Embryonic facial prominence (tissue), 1 donor: ENCODE measurements at regions not wholly inside any gene's neighbourhood (a gene's known extent, or its start where the extent isn't known, plus 50 kb on each side); places are given as distances from the start of the nearest gene placed in this dataset.

Experiments
- DNase-seq: peaks from one replicate; pipeline ENCODE4 v3.0.0-alpha.2; 2016; ENCODE audit errors: extremely low spot score

DNA sequence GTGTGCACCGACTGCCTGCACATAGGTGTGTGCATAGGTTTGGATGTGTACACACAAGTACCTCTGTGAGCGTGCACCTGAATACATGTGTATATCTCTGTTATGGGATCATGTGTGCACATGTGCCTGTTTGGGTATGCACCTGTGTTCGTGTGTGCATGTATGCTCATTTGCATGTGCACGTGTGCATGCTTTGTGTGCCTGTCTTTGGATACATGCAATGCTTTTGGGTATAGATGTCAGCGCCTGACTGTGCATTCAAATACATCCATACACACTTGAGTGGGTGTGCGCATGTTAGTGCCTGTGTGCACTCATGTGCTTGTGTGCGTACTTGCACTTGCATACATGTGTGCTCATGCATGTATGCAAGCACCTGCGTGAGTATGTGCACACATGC lies 258.1 kb downstream of the IRX2 start:
- DNase-seq = no peak

DNA sequence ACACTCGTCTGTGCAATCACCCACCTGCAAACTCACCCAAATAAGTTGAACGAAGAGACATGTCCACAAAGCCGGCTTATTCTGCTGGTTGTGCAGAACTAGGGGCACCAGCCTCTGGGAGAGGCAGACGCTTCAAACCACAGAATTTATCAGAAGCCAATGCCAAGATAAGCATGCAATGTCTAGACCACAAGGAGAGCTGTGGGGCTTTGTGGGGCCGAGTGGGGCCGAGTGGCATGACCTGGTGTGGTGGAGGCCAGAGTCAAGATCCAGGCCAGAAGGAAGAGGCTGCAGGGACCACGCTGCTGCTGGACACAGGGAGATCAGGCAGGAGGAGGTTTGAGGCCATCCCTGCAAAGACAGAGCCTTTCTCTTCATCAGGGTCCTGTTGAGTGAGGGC lies 259.0 kb downstream of the IRX2 start:
- DNase-seq = no peak

GRCh38 chr5:2491846-2492245 lies 259.6 kb downstream of the IRX2 start:
- DNase-seq = no peak

GRCh38 chr5:2489306-2489705 lies 262.2 kb downstream of the IRX2 start:
- no peak for DNase-seq

- DNase-seq = no peak
Observed at GRCh38 chr5:2488593-2488992, 262.9 kb downstream of the IRX2 start.

GRCh38 chr5:2487152-2487763 lies 264.2 kb downstream of the IRX2 start:
- DNase-seq = no peak

DNA sequence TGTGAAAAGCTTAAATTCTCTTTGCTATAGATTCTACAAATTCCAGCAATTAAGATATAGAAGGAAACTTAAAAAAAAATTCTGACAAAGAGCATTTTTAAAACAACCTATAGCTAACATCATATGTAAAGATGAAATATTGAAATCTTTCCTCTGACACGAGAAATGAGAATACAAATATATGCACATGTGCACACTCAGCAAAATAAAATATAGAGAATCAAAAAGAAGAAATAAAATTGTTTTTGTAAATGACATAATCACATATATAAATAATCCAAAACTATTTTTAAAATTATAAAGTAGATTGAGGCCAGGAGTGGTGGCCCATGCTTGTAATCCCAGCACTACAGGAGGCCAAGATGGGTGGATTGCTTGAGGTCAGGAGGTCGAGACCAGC lies 265.1 kb downstream of the IRX2 start:
- no peak for DNase-seq

GRCh38 chr5:2482778-2483177 lies 268.7 kb downstream of the IRX2 start:
- DNase-seq = no peak

GRCh38 chr5:2480871-2481270 lies 270.6 kb downstream of the IRX2 start:
- no peak for DNase-seq

DNA sequence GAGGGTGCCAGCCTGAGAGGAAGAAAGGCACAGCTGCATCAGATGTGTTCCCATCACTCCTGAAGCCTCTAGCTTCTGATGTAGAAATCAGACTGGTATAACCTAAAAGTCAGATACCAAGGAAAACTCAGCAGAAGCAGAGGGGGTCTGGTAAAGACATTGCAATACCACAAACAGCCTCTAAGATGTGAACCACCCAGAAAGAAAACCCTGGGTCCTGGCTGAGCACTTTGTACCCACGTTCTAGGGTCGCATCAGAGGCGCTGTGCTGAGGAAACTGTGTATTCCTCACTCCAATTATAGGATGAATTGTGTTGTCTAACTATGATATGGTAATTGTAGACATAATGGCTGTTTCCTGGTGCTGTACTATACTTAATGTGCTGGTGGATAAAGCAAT lies 275.6 kb downstream of the IRX2 start:
- no peak for DNase-seq

DNA sequence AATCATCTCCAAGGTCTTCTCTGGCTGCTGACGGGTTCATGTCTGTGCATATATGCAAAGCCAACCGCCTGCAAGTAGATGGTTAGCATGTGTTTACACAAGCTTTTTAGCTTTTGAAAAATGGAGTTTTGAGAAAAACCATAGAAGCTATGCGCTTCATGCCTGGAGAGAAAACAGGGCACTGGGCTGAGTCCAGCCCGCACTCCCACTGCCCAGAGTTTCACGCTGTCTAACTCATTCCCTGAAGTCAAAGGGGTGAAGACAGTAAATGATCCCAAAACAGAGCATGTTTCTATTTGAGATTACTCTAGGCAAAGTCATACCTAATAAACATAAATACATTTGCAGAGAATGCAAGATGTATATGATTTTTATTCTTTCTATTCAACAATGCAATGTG lies 278.8 kb downstream of the IRX2 start:
- no peak for DNase-seq

- DNase-seq = no peak
Observed at GRCh38 chr5:2471152-2471879, 280.2 kb downstream of the IRX2 start.

- DNase-seq = no peak
Observed at GRCh38 chr5:2466966-2467365, 284.5 kb downstream of the IRX2 start.

DNA sequence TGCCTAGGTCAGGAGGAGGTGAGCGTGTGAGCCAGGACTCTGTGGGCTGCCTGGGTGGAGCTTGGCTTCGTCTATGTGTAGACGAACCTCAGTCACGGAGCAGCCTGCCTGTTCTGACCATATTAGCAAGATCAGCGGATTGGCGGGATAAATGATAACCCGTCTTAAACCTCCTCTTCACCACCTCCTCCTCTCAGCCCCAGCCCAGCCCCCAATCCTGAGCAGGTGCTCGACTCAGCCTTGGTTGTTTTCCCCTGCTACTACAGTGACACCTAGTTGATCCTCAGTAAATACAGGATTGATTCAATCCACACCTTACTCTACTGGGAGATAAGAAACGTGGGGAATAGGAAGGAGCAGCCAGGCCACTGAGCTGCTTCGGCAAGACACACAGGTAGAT lies 286.1 kb downstream of the IRX2 start:
- no peak for DNase-seq

DNA sequence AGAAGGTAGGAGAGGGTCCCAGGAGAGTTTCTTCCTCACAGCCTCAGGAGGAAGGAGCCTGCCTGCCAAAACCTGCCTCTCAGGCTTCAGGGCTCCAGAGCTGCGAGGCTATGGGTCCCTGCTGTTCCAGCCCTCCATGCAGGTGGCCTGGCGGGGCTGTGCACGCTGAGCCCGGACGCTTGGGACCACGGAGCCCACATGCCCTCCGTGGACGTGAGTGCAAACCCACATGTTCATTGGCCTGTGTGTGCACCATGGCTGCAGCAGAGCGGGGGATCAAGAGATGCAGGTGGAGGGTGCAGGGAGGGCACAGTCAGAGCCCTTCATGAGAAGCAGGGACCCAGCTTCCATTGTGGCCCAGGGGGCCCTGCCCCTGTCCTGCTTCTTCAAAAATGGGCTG lies 287.3 kb downstream of the IRX2 start:
- DNase-seq = no peak

- DNase-seq = no peak
Observed at GRCh38 chr5:2461701-2462691, 289.5 kb downstream of the IRX2 start.

- no peak for DNase-seq
Observed at GRCh38 chr5:2460098-2460497, 291.4 kb downstream of the IRX2 start.

DNA sequence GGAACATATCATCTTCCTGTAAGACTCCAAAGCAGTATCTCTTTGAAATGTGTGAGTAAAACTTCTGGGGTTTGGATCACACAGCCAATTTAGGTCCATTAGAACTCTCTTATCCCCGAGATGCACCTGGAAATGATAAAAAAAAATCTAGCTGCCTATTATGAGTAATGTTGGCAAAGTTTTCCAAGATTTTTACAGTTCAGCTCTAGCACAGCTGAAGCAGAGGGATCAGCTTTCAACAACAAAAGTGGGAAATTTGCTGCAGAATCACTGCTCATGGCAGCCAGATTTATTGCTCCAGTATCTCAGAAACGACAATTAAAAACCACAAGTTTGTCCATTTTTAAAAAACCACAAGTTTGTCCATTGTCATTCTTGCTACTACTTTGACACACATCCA lies 292.2 kb downstream of the IRX2 start:
- no peak for DNase-seq

GRCh38 chr5:2455878-2456277 lies 295.6 kb downstream of the IRX2 start:
- no peak for DNase-seq

GRCh38 chr5:2454876-2455275 lies 296.6 kb downstream of the IRX2 start:
- no peak for DNase-seq

- DNase-seq = no peak
Observed at GRCh38 chr5:2453781-2454180, 297.7 kb downstream of the IRX2 start.

DNA sequence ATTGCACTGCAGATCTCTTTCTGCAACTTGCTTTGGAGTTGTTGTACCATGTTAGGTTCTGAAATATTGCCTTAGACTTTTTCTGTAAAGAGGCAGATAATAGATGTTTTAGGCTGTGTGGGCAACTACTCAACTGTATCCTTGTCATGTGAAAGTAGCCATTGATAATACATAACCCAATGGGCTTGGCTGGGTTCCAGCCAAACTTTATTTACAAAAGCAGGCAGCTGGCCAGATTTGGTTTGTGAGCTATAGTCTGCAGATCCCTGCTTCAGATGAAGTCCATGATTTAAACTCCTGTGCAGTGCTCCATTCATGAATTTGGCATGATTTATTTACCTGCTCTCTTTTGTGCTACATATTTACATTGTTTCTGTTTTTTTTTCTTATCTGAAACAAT lies 300.4 kb downstream of the IRX2 start:
- DNase-seq = no peak
